Ascending aorta (tissue), 2 donors: ENCODE measurements at regions not wholly inside any gene's neighbourhood (a gene's known extent, or its start where the extent isn't known, plus 50 kb on each side); places are given as distances from the start of the nearest gene placed in this dataset.

Experiments
- DNase-seq, 2 donors: peaks; one replicate each; pipeline ENCODE4 v3.0.0-alpha.2; 2019; ENCODE audit warnings: low spot score in 2 of 2
- H3K27ac ChIP-seq, 2 donors: fragments of 200-600 bp; sonication (generic); one replicate each; pipeline ENCODE4 v1.5.1; 2016 to 2017; ENCODE audit warnings: mild to moderate bottlenecking in 1 of 2
- H3K27me3 ChIP-seq: fragments of 200-600 bp; sonication (generic); one replicate; pipeline ENCODE4 v1.5.1; 2017
- H3K36me3 ChIP-seq, 2 donors: fragments of 200-600 bp; sonication (generic); one replicate each; pipeline ENCODE4 v1.5.1; 2016
- H3K4me1 ChIP-seq, 2 donors: fragments of 200-600 bp; sonication (generic); one replicate each; pipeline ENCODE4 v1.5.1; 2016 to 2017; ENCODE audit warnings: mild to moderate bottlenecking in 1 of 2
- H3K4me3 ChIP-seq, 2 donors: fragments of 200-600 bp; sonication (generic); one replicate each; pipeline ENCODE4 v1.5.1; 2016 to 2017; ENCODE audit warnings: mild to moderate bottlenecking in 1 of 2
- H3K9me3 ChIP-seq, 2 donors: fragments of 200-600 bp; sonication (generic); one replicate each; pipeline ENCODE4 v1.5.1; 2016
- intact Hi-C: fragments of 100-400 bp; cut with DNase I; formaldehyde crosslinking; loops from one replicate; pipeline ENCODE4 v1.15.1; 2023
- TF ChIP-seq, protein P1 (sequence below), 3 experiments: fragments of 200-600 bp in 2 of 3; fragments of 450-650 bp in 1 of 3; sonication (generic) in 2 of 3; IDR thresholded peaks; one replicate each; pipeline ENCODE4 v1.5.1; 2016 to 2019; ENCODE audit warnings: antibody characterized with exemption in 3 of 3, mild to moderate bottlenecking in 1 of 3, moderate library complexity in 1 of 3

- no peak overlapping the region for H3K27ac ChIP-seq
- no peak overlapping the region for H3K4me3 ChIP-seq
- no peaks in the 10 kb centered on the region for H3K36me3 ChIP-seq
- H3K27me3 ChIP-seq, result no peaks in the 10 kb centered on the region
- DNase-seq, result no peak
- no peaks in the 10 kb centered on the region for H3K4me1 ChIP-seq
- TF ChIP-seq, protein P1, sequence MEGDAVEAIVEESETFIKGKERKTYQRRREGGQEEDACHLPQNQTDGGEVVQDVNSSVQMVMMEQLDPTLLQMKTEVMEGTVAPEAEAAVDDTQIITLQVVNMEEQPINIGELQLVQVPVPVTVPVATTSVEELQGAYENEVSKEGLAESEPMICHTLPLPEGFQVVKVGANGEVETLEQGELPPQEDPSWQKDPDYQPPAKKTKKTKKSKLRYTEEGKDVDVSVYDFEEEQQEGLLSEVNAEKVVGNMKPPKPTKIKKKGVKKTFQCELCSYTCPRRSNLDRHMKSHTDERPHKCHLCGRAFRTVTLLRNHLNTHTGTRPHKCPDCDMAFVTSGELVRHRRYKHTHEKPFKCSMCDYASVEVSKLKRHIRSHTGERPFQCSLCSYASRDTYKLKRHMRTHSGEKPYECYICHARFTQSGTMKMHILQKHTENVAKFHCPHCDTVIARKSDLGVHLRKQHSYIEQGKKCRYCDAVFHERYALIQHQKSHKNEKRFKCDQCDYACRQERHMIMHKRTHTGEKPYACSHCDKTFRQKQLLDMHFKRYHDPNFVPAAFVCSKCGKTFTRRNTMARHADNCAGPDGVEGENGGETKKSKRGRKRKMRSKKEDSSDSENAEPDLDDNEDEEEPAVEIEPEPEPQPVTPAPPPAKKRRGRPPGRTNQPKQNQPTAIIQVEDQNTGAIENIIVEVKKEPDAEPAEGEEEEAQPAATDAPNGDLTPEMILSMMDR (IDR thresholded peaks at IDR 0.05), result no peak
- no peaks in the 10 kb centered on the region for H3K9me3 ChIP-seq
- intact Hi-C loops, result no loop called here
Measured at GRCh38 chr10:107865691-107866090, 701.2 kb upstream of the SORCS1 start.

- TF ChIP-seq, protein P1 (IDR thresholded peaks at IDR 0.05), result no peak
- Histone ChIP-seq H3K27ac (no peak overlapping the region), H3K27me3 (no peaks in the 10 kb centered on the region), H3K36me3 (no peaks in the 10 kb centered on the region), H3K9me3 (no peaks in the 10 kb centered on the region), H3K4me1 (no peaks in the 10 kb centered on the region), H3K4me3 (no peak overlapping the region)
- no peak for DNase-seq
- intact Hi-C loops, result no loop called here
Measured at GRCh38 chr10:107859065-107859464, 694.6 kb upstream of the SORCS1 start.

- H3K36me3 ChIP-seq, result no peaks in the 10 kb centered on the region
- H3K27me3 ChIP-seq, result no peaks in the 10 kb centered on the region
- TF ChIP-seq, protein P1 (IDR thresholded peaks at IDR 0.05), result no peak
- H3K4me3 ChIP-seq, result no peak overlapping the region
- H3K4me1 ChIP-seq, result no peaks in the 10 kb centered on the region
- intact Hi-C loops, result no loop called here
- DNase-seq, result no peak
- H3K9me3 ChIP-seq, result no peaks in the 10 kb centered on the region
- no peak overlapping the region for H3K27ac ChIP-seq
Measured at GRCh38 chr10:107856047-107856315, 691.5 kb upstream of the SORCS1 start.

- TF ChIP-seq, protein P1 (IDR thresholded peaks at IDR 0.05), result no peak
- H3K27ac ChIP-seq, result no peak overlapping the region
- no peak for DNase-seq
Measured at GRCh38 chr10:107855301-107856046, 691.0 kb upstream of the SORCS1 start.

GRCh38 chr10:107848726-107849360 is 684.3 kb upstream of the SORCS1 start:
- intact Hi-C loops, result no loop called here
- H3K4me1 ChIP-seq, result no peaks in the 10 kb centered on the region
- TF ChIP-seq, protein P1 (IDR thresholded peaks at IDR 0.05), result no peak

More at GRCh38 chr10:107855301-107856046, 691.0 kb upstream of the SORCS1 start:
- H3K4me1 ChIP-seq, result no peaks in the 10 kb centered on the region
- no peaks in the 10 kb centered on the region for H3K9me3 ChIP-seq
- no peaks in the 10 kb centered on the region for H3K27me3 ChIP-seq
- intact Hi-C loops, result no loop called here
- no peak overlapping the region for H3K4me3 ChIP-seq
- no peaks in the 10 kb centered on the region for H3K36me3 ChIP-seq

More at GRCh38 chr10:107848726-107849360, 684.3 kb upstream of the SORCS1 start:
- Histone ChIP-seq H3K27ac (no peak overlapping the region), H3K27me3 (no peaks in the 10 kb centered on the region), H3K36me3 (no peaks in the 10 kb centered on the region), H3K9me3 (no peaks in the 10 kb centered on the region), H3K4me3 (no peak overlapping the region)
- DNase-seq, result no peak
